NCI-H2196 treated with DMSO at 0.1 percent for 48 hours (cell line): ENCODE measurements at regions not wholly inside any gene's neighbourhood (a gene's known extent, or its start where the extent isn't known, plus 50 kb on each side); places are given as distances from the start of the nearest gene placed in this dataset.
"Not testable (repeated sequence)": the region's sequence is repeated elsewhere in the genome, so short reads cannot be mapped to it uniquely, and the experiment has no call there.

Source experiments
- DNase-seq: peaks from one replicate; lab custom pipeline; 2025; ENCODE audit not compliant: unreplicated experiment; lab: John Stamatoyannopoulos, UW

- no peak for DNase-seq
These were observed 74.0 kb downstream of the MAB21L3 start for GRCh38 chr1:116185161-116185701.

DNA sequence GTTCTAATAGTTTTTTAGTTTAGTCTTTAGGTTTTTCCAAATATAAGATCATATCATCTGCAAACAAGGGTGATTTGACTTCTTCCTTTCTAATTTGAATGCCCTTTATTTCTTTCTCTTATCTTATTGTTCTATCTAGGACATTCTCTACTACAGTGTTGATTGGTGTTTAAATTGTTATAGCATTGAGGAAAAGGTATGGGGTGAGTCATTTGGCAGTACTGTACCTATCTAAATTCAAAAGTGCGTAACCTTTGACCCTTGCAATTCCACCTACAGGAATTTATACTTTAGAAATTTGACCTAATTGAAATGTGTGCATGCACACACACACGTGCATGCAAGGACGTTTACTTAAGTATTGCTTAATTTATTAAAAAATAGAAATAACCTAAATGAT is 78.3 kb downstream of the MAB21L3 start:
- DNase-seq, result no peak

GRCh38 chr1:116191294-116191693 is 80.1 kb downstream of the MAB21L3 start:
- no peak for DNase-seq

- no peak for DNase-seq
These were observed 82.6 kb downstream of the MAB21L3 start for GRCh38 chr1:116193768-116194167.

- DNase-seq, result no peak
These were observed 83.4 kb downstream of the MAB21L3 start for GRCh38 chr1:116194568-116194967.

DNA sequence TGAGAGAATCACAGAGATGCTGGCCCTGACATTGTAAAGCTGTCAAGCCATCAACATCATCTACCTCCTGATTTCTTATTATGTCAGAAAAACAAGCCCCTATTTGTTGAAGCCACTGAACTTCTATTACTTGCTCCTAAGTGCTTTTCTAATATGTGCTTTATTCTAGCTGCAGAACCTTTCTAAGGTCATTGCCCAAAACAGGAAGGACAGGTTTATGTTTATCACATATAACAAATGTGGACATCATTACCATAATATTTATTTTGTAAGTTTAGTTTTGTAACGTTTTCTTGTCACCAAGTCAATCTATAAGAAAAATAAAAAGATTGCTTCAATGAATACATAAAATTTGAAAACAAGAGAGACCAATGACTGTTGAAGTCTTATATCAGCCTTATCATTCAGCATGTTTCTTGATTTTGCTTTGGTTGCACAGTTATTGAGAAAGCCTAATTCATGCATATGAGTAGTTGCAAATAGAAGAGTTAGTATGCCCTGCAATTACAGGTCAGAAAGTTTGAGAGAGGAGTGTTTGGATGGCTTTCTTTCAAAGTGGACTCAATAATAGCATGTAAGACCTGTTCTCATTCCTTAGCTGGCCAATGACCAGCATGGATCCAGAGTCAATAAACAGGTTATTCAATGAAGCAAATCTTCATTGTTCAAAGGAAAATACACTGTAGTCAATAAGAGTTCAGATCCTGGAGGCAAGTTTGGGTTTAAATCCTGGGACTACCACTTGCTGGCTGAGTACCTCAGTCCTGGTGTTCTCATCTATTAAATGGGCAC is 84.1 kb downstream of the MAB21L3 start:
- DNase-seq, result no peak

DNA sequence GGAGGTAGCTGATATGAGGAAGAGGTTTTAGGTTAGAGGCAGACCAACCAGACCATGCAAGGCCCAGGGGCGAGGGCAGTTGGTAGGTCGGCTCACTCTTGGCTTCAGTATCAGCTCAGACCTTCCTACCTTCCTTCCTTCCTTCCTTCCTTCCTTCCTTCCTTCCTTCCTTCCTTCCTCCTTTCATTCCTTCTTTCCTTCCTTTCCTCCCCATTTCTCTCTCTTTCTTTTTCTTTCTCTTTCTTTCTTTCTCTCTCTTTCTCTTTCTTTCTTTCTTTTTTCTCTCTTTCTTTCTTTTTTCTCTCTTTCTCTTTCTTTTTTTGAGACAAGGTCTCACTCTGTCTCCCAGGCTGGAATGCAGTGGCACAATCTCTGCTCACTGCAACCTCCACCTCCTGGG is 89.1 kb downstream of the MAB21L3 start:
- not testable (repeated sequence) for DNase-seq

DNA sequence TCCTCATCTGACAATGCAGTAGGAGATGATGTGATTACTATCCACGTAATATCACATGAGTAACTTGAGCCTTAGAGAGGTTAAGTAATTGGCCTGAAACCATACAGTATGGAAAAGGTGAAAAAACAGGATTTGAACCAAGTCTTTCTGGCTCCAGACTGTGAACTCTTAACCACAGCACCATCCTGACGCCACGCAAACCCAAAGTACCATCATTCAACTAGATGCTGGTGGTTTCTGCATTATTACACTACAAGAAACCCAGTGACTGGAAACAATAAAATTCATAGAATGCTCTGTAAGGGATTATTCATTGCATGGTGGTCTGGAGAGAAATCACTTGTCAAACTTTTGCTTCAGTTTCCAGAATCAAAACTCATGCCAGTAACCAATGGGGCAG is 90.7 kb downstream of the MAB21L3 start:
- no peak for DNase-seq

DNA sequence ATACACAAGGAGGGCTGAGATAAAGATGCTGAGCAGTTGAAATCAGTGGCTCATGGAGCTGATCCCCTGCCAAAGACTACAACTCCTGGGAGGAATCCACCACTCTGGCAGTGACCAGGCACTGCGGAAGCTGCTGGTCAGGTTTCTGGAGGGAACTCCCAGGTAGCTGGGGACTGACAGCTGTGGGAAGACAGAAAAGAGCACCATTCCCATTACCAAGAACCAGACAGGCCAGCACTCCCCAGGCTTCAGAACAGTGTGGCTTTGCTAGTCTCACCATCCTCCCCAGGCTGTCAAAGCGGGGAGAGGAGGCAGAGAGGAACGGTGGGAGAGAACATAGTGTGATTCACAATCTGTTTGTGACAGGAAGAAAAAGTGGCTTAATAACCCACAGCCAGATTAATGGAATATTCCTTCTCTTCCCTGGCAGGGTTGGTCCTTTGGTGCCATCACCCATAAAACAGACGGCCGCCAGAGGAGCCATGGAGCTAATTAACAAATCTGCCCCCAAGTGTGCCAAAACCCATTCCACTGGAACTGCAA is 92.1 kb downstream of the MAB21L3 start:
- peak; percentile 76 for DNase-seq

DNA sequence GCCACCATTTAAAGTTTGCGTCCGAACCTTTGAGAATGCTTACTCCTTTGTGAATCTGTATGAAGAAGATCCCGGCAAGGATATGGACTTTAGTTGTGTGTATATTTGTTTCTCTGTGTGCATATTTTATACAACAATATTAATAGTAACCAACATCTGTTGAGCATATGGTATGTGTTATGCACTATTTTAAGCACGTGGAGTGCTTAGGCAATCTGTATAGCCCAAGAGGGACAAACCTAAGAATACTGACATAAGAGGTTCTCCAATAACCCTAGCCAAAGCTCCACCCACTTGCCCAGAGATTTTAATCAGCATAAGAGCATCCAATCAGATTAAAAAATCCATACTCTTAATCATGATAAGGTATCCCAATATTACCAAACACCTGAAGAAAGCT is 92.7 kb downstream of the MAB21L3 start:
- DNase-seq, result no peak

DNA sequence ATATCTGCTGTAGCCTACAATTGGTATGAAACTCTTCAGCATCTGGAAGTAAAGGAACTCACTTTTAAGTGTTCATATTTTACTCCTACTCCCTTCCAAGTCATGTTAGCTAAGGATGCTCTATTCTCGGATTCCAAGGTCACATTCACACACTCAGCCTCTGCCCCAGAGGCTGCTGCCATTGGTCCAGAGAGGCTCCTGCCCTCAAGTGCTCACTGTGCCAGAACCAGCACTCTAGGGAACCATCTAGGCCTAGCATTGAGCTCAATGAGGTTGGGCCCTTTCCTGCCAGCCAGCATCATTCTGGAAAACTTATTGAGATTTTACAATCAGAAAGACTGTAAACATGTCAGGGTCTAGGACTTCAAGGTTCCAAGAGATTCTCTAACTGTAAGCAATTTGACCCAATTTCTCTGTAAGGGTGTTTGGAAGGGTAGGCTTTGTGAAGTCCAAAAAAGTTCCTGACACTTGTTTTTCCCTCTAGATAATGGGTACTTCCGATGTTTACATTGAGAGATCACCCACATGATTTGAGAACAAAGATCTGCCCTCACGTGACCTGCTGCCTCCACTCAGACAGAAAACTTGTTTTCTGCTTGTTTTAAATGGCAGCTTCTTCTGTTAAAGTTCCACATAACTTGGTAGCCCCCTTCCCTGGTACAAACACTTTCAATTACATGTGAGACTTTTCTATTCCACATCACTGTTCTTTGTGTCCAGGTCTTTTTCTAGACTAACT is 94.9 kb downstream of the MAB21L3 start:
- DNase-seq, result no peak

DNA sequence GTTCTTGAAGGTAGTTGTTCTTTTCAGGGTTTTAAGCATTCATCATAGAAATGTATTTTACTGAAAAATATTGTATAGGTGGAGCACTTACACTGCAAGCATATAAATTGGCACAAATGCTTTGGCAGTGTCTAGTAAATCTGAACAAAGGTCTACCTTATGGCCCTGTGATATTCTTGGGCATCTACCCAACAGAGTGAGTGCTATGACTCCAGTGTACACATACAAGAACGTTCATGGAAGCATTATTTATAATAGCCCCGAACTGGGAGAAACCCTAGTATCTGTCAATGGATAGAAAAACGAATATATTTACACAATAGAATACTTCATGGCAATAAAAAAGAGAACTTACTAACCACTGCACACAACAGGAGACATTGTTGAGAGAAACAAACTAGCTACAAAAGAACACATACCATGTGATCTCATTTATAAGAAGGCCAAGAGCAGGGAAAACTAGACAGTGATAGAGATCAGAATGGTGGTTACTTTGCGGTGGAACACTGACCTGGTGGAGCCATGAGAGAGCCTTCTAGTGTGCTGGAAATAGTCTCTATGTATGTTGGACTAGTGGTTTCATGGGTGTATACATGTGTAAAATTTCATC is 96.0 kb downstream of the MAB21L3 start:
- DNase-seq, result no peak

DNA sequence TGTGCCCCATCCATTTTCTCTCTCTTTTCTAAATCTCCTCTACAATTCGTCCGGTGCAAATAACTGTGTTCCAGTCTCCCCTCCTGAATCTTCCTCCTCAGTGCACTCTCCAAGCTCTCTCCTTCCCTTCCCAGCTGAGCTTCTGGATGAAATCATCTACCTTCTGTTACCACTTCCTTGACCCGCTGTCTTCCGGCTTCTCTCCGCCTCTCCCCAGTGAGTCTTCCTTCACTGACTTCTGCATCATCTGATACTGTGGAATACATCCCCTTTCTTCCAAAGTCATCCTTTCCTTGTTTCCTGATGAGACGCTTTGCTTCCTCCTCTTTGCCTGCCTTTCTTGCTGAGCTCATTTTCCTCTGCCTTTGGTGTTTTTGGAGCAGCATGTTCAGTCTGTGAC is 96.9 kb downstream of the MAB21L3 start:
- no peak for DNase-seq

DNA sequence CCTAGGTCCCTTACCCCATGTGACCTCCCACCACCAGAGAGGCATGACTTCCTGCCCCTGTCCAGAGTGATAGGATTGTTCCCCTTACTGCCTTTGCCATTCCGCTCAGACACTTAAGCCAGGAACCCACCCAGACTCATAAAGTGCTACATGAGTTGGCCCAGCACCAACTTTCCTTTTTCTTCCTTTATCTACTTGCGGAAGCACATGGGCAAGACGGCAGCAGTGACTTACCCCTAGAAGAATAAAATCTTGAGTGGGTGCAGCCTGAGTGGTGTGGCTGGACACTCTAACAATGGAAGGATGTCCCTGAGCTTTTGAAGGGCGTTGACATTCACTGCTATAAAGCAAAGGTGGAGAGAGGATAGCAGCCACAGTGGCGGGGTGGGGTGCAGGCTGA is 100.1 kb downstream of the MAB21L3 start:
- DNase-seq, result no peak

- peak; percentile 48 for DNase-seq
These were observed 107.7 kb downstream of the MAB21L3 start for GRCh38 chr1:116218922-116219321.

DNA sequence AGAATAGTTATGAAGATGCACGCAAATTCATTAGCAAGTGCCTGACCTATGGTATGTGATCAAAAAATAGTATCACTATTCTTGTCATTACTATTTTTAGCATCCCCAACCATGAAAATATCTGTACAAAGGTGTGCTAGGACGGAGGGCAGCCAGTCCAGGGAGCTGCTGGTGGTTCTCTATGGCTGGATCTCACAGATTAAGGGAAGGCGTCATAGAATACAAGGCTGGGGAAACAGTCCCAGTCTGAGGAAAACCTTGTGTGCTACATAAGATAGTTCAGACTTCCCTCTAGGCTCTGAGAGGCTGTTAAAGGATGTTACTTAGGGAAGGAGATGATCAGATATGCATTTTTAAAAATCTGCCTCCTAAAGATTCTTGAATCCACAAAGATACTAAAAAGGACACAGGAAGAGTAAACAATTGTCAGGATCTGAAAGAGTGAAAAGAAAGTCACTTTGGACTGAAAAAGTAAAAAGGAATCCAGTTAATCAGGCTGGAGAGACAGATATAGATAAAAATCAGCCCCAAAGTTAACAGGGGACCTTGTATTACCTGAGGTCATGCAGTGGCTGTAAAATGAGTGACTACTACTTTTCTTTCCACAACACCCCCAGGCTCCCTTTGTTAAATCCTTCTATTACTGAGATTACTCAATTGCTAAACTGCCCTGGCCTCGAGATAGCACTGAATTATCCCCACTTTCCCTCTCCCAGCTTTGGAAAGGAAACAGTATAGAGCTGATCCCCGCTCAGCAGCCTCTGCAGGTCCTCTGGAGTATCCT is 108.6 kb downstream of the MAB21L3 start:
- DNase-seq, result no peak

- no peak for DNase-seq
These were observed 112.9 kb downstream of the MAB21L3 start for GRCh38 chr1:116224111-116224510.

DNA sequence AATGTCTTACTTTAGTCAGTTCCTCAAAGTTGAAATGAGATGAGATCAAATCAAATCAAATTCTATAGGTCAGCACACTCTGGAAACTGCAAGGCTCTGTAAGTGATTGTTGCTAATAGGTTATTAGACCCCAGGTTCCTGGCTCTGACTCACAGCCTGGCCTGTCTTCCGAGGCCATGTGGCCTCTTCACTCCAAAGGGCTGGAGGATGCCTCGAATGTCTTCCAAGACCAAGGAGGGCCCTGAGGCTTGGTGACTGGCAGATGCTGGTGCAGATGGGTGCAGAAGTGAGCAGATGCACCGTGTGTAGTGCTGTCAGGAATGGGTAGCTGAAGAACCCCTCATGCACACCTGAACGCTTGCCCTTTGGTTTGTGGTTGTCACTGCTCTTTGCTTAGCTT is 113.4 kb downstream of the MAB21L3 start:
- DNase-seq, result no peak

- DNase-seq, result no peak
These were observed 114.8 kb downstream of the MAB21L3 start for GRCh38 chr1:116226017-116226416.

- no peak for DNase-seq
These were observed 117.3 kb downstream of the MAB21L3 start for GRCh38 chr1:116228511-116228910.

DNA sequence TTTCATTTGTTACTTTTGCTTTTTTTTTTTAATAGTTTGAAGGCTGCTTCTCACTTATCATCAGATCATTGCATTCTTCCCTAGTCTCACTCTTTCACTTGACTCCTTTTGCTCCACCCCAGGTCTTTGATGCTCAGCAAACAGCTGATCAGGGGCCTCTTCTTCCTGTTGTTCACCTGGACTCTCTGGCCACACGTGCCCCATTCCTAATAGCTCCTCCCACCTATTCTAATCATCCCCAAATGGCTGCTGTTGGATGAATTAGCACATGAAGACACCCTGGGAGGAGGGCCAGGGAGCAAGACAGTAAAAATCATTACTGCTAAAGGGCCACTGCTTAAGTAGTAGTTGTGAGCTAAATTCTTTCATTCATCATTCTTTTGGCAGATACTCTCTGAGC is 119.5 kb downstream of the MAB21L3 start:
- no peak for DNase-seq
